Adrenal gland (tissue), 9 donors: ENCODE measurements at regions not wholly inside any gene's neighbourhood (a gene's known extent, or its start where the extent isn't known, plus 50 kb on each side); places are given as distances from the start of the nearest gene placed in this dataset.
A peak's percentile ranks its signal among the peaks of the same experiment; 100 is the strongest.

Experiments
- DNase-seq, 7 donors: peaks; one replicate each; pipeline ENCODE4 v3.0.0-alpha.2; 2019 to 2020
- H3K27ac ChIP-seq, 5 donors: fragments of 200-600 bp; sonication (generic) in 4 of 5; 1 replicate in 3 of 5; 2 replicates in 2 of 5; pipeline versions ENCODE4 v1.5.1 to v1.8.0; 2016 to 2020; ENCODE audit warnings: mild to moderate bottlenecking in 1 of 5
- H3K27me3 ChIP-seq: fragments of 200-600 bp; 2 replicates; pipeline ENCODE4 v1.8.0; 2021
- H3K36me3 ChIP-seq, 2 donors: fragments of 200-600 bp; replicated peaks in 1 of 2; 1 replicate in 1 of 2; 2 replicates in 1 of 2; pipeline versions ENCODE4 v1.5.1 to v1.8.0; 2018 to 2022
- H3K4me1 ChIP-seq, 2 donors: fragments of 200-600 bp; replicated peaks in 1 of 2; 1 replicate in 1 of 2; 2 replicates in 1 of 2; pipeline versions ENCODE4 v1.5.1 to v1.8.0; 2018 to 2021
- H3K4me3 ChIP-seq, 4 donors: fragments of 200-600 bp; sonication (generic) in 3 of 4; one replicate each; pipeline ENCODE4 v1.5.1; 2016 to 2018
- H3K9me3 ChIP-seq, 3 donors: fragments of 200-600 bp; sonication (generic) in 1 of 3; replicated peaks in 1 of 3; 1 replicate in 2 of 3; 2 replicates in 1 of 3; pipeline versions ENCODE4 v1.5.1 to v1.8.0; 2016 to 2021
- POLR2A ChIP-seq, 2 donors: fragments of 450-650 bp; IDR thresholded peaks; one replicate each; pipeline ENCODE4 v1.6.1; 2017; ENCODE audit warnings: antibody characterized with exemption in 2 of 2, mild to moderate bottlenecking in 2 of 2, moderate library complexity in 1 of 2
- WGBS, 4 donors: extraction: QIAGEN DNeasy Blood & Tissue Kit in 2 of 4; methylation state at CpG; one replicate each; pipeline versions ENCODE4 v1.1.5 to v1.1.7; 2013 to 2017; 5-methylcytosine and 5-hydroxymethylcytosine counted together
- intact Hi-C, 2 donors: fragments of 100-400 bp; cut with DNase I; formaldehyde crosslinking; loops; one replicate each; pipeline versions ENCODE4 v1.14.1 to v1.15.0; 2022 to 2023
- TF ChIP-seq, protein P1 (sequence below), 6 experiments: fragments of 450-650 bp in 4 of 6; fragments of 200-600 bp in 2 of 6; sonication (generic) in 1 of 6; IDR thresholded peaks; 1 replicate in 5 of 6; 2 replicates in 1 of 6; pipeline versions ENCODE4 v1.5.1 to v1.8.0; 2016 to 2021; ENCODE audit warnings: antibody characterized with exemption in 6 of 6, mild to moderate bottlenecking in 2 of 6, moderate library complexity in 1 of 6
- donor health status: healthy with polysubstance abuse.
- donor health status: Bipolar disorder and iron deficiency.
- donor health status: DM: yes; HTN: yes; CAD: no.
- donor health status: DM: no; HTN: no; CAD: no.
- donor health status: DM: no; HTN: no; CAD: no.

DNA sequence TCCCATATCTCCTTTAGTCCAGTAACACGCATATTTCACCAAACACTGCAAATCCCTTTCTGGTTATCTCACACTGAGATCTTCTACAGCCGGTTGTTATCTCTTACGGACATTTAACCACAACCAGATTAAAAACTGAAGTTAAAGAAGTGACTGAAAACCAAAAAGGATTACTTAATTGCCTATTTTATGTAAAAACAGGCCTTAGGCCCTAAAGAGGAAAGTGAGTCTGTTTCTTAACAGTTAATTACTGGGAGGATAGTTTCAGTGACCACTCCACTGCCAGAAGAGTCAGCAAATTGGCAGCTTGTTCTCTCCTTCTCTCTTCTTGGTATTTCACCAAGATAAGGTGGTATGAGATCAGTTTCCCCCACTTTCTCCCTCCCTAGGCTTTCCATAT lies 161.9 kb upstream of the MEOX2 start:
- H3K9me3 ChIP-seq: no peaks in the 10 kb centered on the region
- intact Hi-C loops: no loop called here
- TF ChIP-seq POLR2A (IDR thresholded peaks at IDR 0.05): no peak
- TF ChIP-seq, protein P1, sequence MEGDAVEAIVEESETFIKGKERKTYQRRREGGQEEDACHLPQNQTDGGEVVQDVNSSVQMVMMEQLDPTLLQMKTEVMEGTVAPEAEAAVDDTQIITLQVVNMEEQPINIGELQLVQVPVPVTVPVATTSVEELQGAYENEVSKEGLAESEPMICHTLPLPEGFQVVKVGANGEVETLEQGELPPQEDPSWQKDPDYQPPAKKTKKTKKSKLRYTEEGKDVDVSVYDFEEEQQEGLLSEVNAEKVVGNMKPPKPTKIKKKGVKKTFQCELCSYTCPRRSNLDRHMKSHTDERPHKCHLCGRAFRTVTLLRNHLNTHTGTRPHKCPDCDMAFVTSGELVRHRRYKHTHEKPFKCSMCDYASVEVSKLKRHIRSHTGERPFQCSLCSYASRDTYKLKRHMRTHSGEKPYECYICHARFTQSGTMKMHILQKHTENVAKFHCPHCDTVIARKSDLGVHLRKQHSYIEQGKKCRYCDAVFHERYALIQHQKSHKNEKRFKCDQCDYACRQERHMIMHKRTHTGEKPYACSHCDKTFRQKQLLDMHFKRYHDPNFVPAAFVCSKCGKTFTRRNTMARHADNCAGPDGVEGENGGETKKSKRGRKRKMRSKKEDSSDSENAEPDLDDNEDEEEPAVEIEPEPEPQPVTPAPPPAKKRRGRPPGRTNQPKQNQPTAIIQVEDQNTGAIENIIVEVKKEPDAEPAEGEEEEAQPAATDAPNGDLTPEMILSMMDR (IDR thresholded peaks at IDR 0.05): no peak
- no peaks in the 10 kb centered on the region for H3K36me3 ChIP-seq
- H3K4me3 ChIP-seq: no peak overlapping the region
- whole genome bisulfite sequencing, 4 donors: 34 to 51% (median 39%) methylated on average over 3 of the region's 3 CpGs
- H3K27ac ChIP-seq: no peak overlapping the region
- H3K27me3 ChIP-seq: no peaks in the 10 kb centered on the region
- DNase-seq: no peak
- peaks cover 0 to 11% of the 10 kb centered on the region in 2 donors for H3K4me1 ChIP-seq

DNA sequence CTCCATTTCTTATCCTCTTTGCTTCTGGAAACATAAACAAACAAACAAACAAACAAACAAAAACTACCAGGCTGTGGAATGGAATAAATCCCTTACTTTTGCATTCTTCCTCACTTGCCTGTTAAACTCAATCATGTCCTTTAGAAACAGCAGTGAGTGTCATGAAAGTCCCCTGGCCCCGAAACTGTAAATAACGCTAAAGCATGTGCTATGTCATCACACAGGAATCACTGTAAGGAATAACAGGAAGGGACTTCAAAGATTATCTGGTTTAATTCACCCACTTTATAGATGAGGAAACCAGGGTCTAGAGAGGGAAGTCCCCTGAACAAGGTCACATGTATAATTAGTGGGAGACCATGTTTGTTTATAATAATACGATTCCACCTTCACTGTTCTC lies 159.4 kb upstream of the MEOX2 start:
- no peaks in the 10 kb centered on the region for H3K36me3 ChIP-seq

DNA sequence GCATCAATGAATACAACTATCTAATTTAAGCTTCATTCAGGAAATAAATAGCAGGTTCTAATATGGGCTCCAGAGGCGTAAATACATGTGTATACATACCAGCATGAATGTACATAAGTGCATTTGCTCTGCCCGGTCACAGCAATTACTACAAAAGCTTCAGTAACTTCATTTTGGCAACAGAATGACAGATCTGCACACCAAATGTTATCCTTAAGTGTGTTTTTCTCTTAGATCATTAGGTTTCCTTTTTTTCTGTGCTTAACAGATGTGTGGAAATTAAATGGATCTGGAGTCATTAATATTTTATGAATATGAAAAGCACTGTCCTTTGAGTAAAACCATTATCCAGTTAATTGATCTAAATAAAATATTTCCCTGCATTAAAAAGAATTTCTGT lies 159.0 kb upstream of the MEOX2 start:
- TF ChIP-seq POLR2A (IDR thresholded peaks at IDR 0.05): no peak
- TF ChIP-seq, protein P1 (IDR thresholded peaks at IDR 0.05): no peak
- Histone ChIP-seq H3K27me3 (no peaks in the 10 kb centered on the region), H3K4me1 (peaks cover 0 to 11% of the 10 kb centered on the region in 2 donors), H3K27ac (no peak overlapping the region), H3K36me3 (no peaks in the 10 kb centered on the region), H3K9me3 (no peaks in the 10 kb centered on the region), H3K4me3 (no peak overlapping the region)
- WGBS, 4 donors: 80 to 93% (median 88%) methylated on average over 2 of the region's 2 CpGs
- intact Hi-C loops: no loop called here
- no peak for DNase-seq

More for the DNA sequence above, 159.4 kb upstream of the MEOX2 start:
- DNase-seq: no peak
- Histone ChIP-seq H3K4me1 (peaks cover 0 to 11% of the 10 kb centered on the region in 2 donors), H3K27ac (no peak overlapping the region), H3K27me3 (no peaks in the 10 kb centered on the region), H3K9me3 (no peaks in the 10 kb centered on the region), H3K4me3 (no peak overlapping the region)
- WGBS, 4 donors: 78 to 93% (median 89%) methylated on average over 3 of the region's 3 CpGs
- no peak for TF ChIP-seq POLR2A (IDR thresholded peaks at IDR 0.05)
- TF ChIP-seq, protein P1 (IDR thresholded peaks at IDR 0.05): no peak
- intact Hi-C loops: no loop called here

DNA sequence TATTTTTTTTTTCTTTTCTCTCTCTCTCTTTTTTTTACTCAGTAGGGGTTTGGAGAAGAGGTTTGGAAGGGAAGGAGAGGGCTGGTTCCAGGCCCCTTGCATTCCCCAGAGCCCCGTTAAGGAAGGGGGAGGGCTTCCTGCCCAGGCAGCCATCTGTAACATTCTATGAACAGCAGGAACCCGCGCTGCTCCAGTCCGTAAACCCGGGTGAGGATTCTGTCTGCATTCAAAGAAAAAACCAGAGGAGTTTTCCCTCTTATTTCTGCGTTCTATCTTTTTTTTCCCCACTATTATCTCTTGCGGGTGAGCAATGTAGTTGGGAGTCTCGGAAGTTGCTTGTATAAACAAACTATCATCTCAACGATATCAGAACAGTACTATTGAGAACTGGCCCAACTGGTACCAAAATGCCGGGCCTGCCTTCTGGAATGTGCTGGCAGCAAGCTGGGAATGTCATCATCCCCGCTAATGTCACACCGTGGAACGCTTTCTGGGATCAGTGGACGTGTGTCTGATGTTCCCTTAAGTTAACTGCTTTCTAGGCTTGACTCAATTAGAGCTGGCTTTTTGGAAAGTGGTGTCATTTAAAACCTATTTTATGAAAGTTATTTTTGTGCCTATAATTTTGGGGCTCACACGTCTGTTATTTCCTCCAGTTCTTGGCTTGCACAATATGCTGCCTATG lies 153.1 kb upstream of the MEOX2 start:
- Histone ChIP-seq H3K4me1 (no peaks in the 10 kb centered on the region), H3K9me3 (no peaks in the 10 kb centered on the region), H3K27me3 (no peaks in the 10 kb centered on the region), H3K4me3 (peak overlapping the region in 1 of 4 donors; percentile 44), H3K36me3 (no peaks in the 10 kb centered on the region), H3K27ac (peak overlapping the region in 2 of 5 donors; percentile 24 to 59)
- DNase-seq: peak in 4 of 7 donors; percentile 21 to 60 (median 30)
- TF ChIP-seq, protein P1 (IDR thresholded peaks at IDR 0.05): no peak
- no peak for TF ChIP-seq POLR2A (IDR thresholded peaks at IDR 0.05)
- intact Hi-C loops: loop anchor here in 1 of 2 donors (10.0 kb wide), 1 partner anchor 95 kb away; no protein-coding TSS in a partner anchor
- WGBS, 4 donors: 22 to 33% (median 27%) methylated on average over 15 of the region's 15 CpGs
